ENCODE measurements at regions not wholly inside any gene's neighbourhood (a gene's known extent, or its start where the extent isn't known, plus 50 kb on each side); places are given as distances from the start of the nearest gene placed in this dataset.
"Not testable (repeated sequence)": the region's sequence is repeated elsewhere in the genome, so short reads cannot be mapped to it uniquely, and the experiment has no call there.

GRCh38 chr21:6481116-6481515 is 4040.3 kb upstream of the TPTE start:
- TF ChIP-seq CTCF, POLR2A, POLR2AphosphoS5 (IDR thresholded peaks at IDR 0.05): not testable (repeated sequence)
